22Rv1 (cell line): ENCODE measurements at regions not wholly inside any gene's neighbourhood (a gene's known extent, or its start where the extent isn't known, plus 50 kb on each side); places are given as distances from the start of the nearest gene placed in this dataset.

Source experiments
- CTCF ChIP-seq: fragments of 450-650 bp; IDR thresholded peaks from 2 replicates; pipeline ENCODE4 v1.5.1; 2017; ENCODE audit warnings: mild to moderate bottlenecking
- ZFX ChIP-seq: fragments of 450-650 bp; IDR thresholded peaks from 2 replicates; pipeline ENCODE4 v1.6.1; 2017; ENCODE audit warnings: antibody characterized with exemption, borderline replicate concordance

GRCh38 chr1:4554271-4554865 lies 100.0 kb upstream of the AJAP1 start:
- no peak for TF ChIP-seq CTCF
- no peak for TF ChIP-seq ZFX
